Left colon (tissue), 2 donors: ENCODE measurements at regions not wholly inside any gene's neighbourhood (a gene's known extent, or its start where the extent isn't known, plus 50 kb on each side); places are given as distances from the start of the nearest gene placed in this dataset.

ENCODE experiments used
- ATAC-seq: fragments of 200-7000 bp; cut with Tn5 transposase; one replicate; pipeline ENCODE4 v1.9.1; 2020; ENCODE audit warnings: mild to moderate bottlenecking, moderate library complexity
- DNase-seq, 2 donors: peaks; one replicate each; pipeline ENCODE4 v3.0.0-alpha.2; 2020
- intact Hi-C, 2 donors: fragments of 100-400 bp; cut with DNase I in 1 of 2; cut with micrococcal nuclease in 1 of 2; formaldehyde crosslinking; loops; one replicate each; pipeline versions ENCODE4 v1.11.2 to v1.14.0; 2022; cut with DNase I, micrococcal nuclease
- donor health status: DM: no; HTN: no; CAD: no.
- donor health status: DM: yes; HTN: yes; CAD: no.

DNA sequence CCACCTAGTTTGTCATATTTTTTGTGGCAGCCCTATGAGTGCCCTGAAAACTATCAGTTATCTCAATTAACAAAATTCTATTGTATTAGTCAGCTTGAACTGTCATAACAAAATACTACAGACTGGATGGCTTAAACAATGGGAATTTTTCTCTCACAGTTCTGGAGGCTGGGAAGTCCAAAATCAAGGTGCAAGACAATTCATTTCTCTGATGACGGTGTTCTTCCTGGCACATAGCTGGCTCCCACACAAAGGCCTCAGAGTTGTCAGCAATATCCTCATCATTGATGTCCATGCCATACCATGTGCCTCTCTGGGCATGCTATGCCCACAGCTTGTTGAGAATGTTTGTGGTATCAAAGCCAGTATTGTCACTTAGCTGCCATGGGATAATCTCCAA, 691.9 kb downstream of the NR2F1-AS1 start:
- DNase-seq (no peak), ATAC-seq (no peak)
- intact Hi-C loops, result no loop called here

DNA sequence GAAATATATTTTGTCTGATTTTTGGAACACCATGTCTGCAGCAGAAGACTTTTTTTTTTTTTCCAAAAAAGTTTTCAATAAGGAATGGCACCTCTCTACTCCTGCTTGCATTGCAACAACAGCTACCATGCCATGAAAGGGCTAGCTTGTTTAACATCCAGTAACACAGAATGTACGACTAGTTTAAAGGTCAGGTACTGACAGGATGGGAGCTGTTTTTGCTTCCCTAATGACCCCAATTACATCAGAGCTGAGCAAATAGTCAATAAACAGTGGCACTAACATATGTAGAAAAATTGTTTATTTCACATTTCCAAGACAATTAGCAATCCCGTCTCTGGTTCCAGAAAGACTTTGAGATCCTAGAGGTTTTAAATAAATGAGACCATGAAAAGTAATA, 693.8 kb downstream of the NR2F1-AS1 start:
- no peak for ATAC-seq
- intact Hi-C loops, result no loop called here
- DNase-seq, result no peak

- intact Hi-C loops, result no loop called here
- no peak for ATAC-seq
- DNase-seq, result no peak
These were observed 694.3 kb downstream of the NR2F1-AS1 start for GRCh38 chr5:92886751-92887150.

- intact Hi-C loops, result no loop called here
- ATAC-seq (no peak), DNase-seq (no peak)
These were observed 695.1 kb downstream of the NR2F1-AS1 start for GRCh38 chr5:92885950-92886349.

DNA sequence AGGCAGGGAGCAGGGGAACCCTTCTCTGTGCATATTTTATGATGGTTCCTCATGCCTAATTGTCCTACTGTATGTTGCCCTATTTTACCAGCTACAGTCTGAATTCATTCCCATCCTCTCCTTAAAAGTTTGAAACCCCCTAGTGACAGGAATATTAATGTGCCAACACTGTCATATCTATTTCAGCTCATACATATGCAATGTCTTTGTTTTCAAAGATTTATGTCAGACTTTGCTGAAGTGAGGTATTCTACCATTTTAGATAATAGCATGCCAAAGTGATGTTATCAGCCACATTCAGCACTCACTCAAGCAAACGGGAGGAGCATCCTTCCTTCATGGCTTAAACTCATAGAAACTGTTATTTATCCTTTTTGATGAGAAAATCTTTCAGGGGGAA, 696.5 kb downstream of the NR2F1-AS1 start:
- ATAC-seq (no peak), DNase-seq (no peak)
- intact Hi-C loops, result no loop called here

DNA sequence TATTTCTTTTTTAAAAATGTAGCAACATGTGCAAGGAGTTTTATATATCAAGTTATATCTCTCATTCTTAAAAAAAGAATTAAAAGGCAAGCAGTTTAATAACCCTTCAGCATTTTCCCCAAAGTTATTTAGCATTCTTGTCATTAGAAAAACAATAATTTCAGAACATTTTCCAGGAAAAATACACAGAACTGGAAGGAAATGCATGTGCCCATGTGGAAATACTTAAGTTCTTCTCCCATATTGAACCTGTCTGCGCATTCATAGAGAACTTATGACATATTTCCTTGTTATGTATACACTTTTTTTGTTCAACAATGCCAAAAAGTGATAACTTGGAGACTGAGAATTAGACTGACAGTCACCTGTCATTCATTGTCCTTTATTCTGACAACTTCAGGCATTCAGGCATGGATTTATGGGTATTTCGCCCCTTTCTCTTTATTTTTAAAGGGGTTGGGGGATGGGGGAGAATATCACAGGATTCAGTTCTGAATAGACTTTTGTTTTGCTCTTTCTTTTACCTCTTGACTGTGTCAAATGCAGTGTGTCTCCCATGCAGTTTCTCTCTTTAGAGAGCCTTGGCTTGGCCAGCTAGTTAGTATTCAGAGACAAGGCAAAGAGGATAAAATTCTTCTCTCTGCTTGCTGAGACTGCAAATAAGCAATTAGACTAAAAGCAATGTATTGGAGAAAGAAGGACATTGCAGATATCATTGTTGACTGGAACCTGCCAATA, 701.0 kb downstream of the NR2F1-AS1 start:
- ATAC-seq, result no peak
- DNase-seq, result no peak
- intact Hi-C loops, result no loop called here

DNA sequence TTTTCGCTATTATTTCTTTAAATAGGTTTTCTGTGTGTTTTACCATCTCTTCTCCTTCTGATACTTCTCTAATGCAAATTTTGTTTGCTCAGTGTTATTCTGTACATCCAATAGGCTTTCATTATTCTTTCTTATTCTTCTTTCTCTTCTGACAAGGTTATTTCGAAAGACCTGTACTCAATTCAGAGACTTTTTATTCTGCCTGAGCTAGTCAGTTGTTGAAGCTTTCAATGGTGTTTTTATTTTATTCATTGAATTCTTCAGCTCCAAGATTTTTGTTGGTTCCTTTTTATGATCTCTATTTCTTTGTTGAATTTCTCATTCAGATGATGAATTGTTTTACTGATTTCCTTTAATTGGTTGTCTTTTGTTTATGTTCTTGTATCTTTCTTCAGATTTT, 706.2 kb downstream of the NR2F1-AS1 start:
- intact Hi-C loops, result no loop called here
- DNase-seq, result no peak
- ATAC-seq, result no peak

GRCh38 chr5:92868442-92868841, 712.6 kb downstream of the NR2F1-AS1 start:
- no peak for DNase-seq
- intact Hi-C loops, result no loop called here
- no peak for ATAC-seq

DNA sequence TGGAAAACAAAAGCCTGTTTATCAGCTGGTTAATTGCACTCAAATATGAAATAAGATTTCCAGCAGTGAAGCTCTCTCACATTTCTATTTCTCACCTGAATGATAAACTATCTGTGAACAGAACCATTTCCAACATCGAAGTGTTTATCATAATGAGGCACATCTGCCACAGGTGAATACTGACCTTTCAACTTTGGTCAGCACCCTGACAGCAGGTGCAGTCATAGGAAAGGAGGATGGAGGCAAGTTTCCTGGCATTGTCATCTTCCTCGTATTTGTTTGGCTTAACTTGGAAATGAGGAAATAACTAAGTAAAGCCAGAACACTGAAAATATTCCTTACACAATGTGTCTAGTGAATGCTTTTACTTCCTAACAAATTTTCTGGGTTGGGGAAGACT, 716.4 kb downstream of the NR2F1-AS1 start:
- ATAC-seq (no peak), DNase-seq (no peak)
- intact Hi-C loops, result no loop called here

DNA sequence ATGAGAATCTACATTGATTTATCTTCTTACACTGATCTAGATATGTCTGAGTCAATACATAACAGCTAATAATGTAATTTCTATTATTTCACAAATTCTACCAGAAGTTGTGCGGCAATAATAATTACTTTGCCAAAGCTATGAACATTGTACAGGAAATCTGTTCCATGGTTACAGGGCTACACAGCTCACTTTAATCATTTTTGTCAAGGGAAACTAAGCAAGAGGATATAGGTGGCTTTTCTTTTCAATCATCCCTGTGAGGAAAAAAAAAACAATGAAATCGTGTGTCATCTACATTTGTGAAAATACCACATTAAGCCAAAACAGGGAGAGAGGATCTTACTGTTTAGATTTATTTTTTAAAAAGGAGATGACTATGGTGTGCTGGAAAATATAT, 717.4 kb downstream of the NR2F1-AS1 start:
- ATAC-seq, result no peak
- intact Hi-C loops, result no loop called here

GRCh38 chr5:92861531-92862285, 719.3 kb downstream of the NR2F1-AS1 start:
- intact Hi-C loops, result no loop called here
- ATAC-seq (no peak), DNase-seq (no peak)

More for the DNA sequence above, 717.4 kb downstream of the NR2F1-AS1 start:
- DNase-seq, result no peak

GRCh38 chr5:92860061-92860460, 721.0 kb downstream of the NR2F1-AS1 start:
- DNase-seq, result no peak
- no peak for ATAC-seq
- intact Hi-C loops, result no loop called here

- no peak for ATAC-seq
- intact Hi-C loops, result no loop called here
- DNase-seq, result no peak
These were observed 728.8 kb downstream of the NR2F1-AS1 start for GRCh38 chr5:92852219-92852618.

- no peak for ATAC-seq
- intact Hi-C loops, result no loop called here
- DNase-seq, result no peak
These were observed 730.1 kb downstream of the NR2F1-AS1 start for GRCh38 chr5:92850886-92851285.

- no peak for ATAC-seq
- intact Hi-C loops, result no loop called here
- no peak for DNase-seq
These were observed 731.3 kb downstream of the NR2F1-AS1 start for GRCh38 chr5:92849756-92850155.

DNA sequence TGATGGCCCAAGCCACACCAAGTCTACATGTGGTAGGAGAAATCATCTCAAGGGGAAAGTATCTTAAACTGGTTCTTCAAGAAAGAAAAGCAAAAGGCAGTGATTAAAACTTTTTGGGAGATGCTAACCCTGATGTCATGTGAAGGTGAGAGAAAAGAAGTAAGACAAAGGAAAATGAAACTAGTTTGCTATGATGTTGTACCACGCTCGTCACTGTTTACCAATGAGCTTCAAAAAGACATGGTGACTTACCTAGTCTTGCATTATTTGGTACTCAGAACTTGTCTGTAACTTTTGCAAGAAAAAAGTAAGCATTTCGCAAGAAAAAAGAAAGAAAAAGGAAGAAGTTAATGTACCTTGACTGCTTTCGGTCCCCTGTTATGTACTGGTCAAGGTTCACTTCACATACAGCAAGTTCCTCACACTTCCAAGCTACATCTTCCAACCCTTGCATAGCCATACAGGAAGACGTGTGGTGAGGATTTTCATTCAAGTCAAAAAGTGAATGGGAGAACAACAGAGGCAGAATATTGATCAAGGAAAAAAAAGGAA, 739.3 kb downstream of the NR2F1-AS1 start:
- DNase-seq (no peak), ATAC-seq (no peak)
- intact Hi-C loops, result no loop called here

DNA sequence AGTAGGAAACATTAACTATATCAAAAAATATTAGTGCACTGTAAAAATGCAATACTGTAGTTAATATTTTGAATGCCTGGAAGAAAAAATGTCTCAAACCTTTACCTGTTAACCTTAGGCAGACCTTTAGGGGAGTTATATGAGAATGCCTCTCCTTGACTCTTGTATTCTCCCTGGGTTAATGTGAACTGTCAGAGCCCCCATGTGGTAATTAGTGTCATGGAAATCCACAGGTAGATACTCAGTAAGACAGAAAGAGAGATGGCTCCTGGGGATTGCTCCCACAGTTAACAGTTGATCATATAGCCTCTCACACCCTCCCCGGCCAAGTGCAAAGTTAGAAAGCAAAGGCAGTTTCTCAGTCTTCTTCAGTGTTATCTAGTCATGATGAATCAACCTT, 742.8 kb downstream of the NR2F1-AS1 start:
- DNase-seq (no peak), ATAC-seq (no peak)
- intact Hi-C loops, result no loop called here

- no peak for ATAC-seq
- no peak for DNase-seq
- intact Hi-C loops, result no loop called here
These were observed 743.9 kb downstream of the NR2F1-AS1 start for GRCh38 chr5:92836855-92837755.

DNA sequence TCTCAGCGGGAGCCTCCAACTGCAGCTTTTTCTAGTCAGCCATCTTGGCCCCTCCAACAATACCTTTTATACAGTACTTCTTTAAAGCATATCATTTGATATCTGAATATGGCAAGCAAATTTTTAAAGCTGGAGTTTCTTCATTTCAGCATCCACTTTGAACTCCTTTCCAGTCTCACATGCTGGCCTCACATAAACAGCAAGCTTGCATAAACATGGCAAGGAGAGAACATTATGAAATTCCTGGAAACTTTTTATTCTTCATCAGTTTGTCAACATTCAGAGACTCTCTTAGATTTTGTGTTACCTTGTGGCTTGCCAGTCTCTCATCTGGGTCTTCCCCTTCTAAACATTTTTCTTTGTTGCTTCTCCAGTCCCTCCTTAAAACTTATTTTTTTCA, 745.3 kb downstream of the NR2F1-AS1 start:
- DNase-seq (no peak), ATAC-seq (no peak)
- intact Hi-C loops, result no loop called here
